Smooth muscle cell (in vitro differentiated cells): ENCODE measurements at regions not wholly inside any gene's neighbourhood (a gene's known extent, or its start where the extent isn't known, plus 50 kb on each side); places are given as distances from the start of the nearest gene placed in this dataset.

Experiments used
- DNase-seq: peaks from one replicate; lab custom pipeline; 2025; ENCODE audit not compliant: unreplicated experiment; lab: John Stamatoyannopoulos, UW
- H2AFZ ChIP-seq: fragments of 200-600 bp; sonication (generic); 2 replicates; pipeline ENCODE4 v1.6.0; 2016; ENCODE audit warnings: antibody characterized with exemption, low read depth, mild to moderate bottlenecking
- H3F3A ChIP-seq: fragments of 200-600 bp; sonication (generic); 2 replicates; pipeline ENCODE4 v1.6.0; 2017; ENCODE audit warnings: antibody characterized with exemption, low read depth
- H3K27ac ChIP-seq: fragments of 200-600 bp; sonication (generic); 2 replicates; pipeline ENCODE4 v1.5.1; 2016; ENCODE audit warnings: low read depth, mild to moderate bottlenecking
- H3K27me3 ChIP-seq: fragments of 200-600 bp; sonication (generic); 2 replicates; pipeline ENCODE4 v1.6.1; 2016; ENCODE audit warnings: low read depth, mild to moderate bottlenecking
- H3K36me3 ChIP-seq: fragments of 200-600 bp; sonication (generic); 2 replicates; pipeline ENCODE4 v1.5.1; 2016; ENCODE audit warnings: low read depth
- H3K4me1 ChIP-seq: fragments of 200-600 bp; sonication (generic); 2 replicates; pipeline ENCODE4 v1.5.1; 2016; ENCODE audit warnings: low read depth
- H3K4me2 ChIP-seq: fragments of 200-600 bp; sonication (generic); 2 replicates; pipeline ENCODE4 v1.6.0; 2016; ENCODE audit warnings: mild to moderate bottlenecking
- H3K4me3 ChIP-seq: fragments of 200-600 bp; sonication (generic); 2 replicates; pipeline ENCODE4 v1.5.1; 2016; ENCODE audit warnings: mild to moderate bottlenecking
- H3K79me2 ChIP-seq: fragments of 200-600 bp; sonication (generic); 2 replicates; pipeline ENCODE4 v1.6.0; 2016; ENCODE audit warnings: low read depth, mild to moderate bottlenecking
- H3K9ac ChIP-seq: fragments of 200-600 bp; sonication (generic); 2 replicates; pipeline ENCODE4 v1.6.0; 2016; ENCODE audit warnings: low read depth
- H3K9me3 ChIP-seq: fragments of 200-600 bp; sonication (generic); replicated peaks from 2 replicates; pipeline ENCODE4 v1.5.1; 2016; ENCODE audit warnings: low read depth
- H4K20me1 ChIP-seq: fragments of 200-600 bp; sonication (generic); 2 replicates; pipeline ENCODE4 v1.6.0; 2016; ENCODE audit warnings: low read depth
- WGBS: methylation state at CpG from one replicate; pipeline ENCODE4 v1.1.7; 2016; ENCODE audit warnings: low lambda C conversion rate; 5-methylcytosine and 5-hydroxymethylcytosine counted together
- TF ChIP-seq, protein P1 (sequence below): fragments of 200-600 bp; sonication (generic); IDR thresholded peaks from 2 replicates; pipeline ENCODE4 v1.5.1; 2017; ENCODE audit warnings: borderline replicate concordance, mild to moderate bottlenecking, antibody characterized with exemption; ENCODE audit not compliant: insufficient read depth, poor library complexity, severe bottlenecking

DNA sequence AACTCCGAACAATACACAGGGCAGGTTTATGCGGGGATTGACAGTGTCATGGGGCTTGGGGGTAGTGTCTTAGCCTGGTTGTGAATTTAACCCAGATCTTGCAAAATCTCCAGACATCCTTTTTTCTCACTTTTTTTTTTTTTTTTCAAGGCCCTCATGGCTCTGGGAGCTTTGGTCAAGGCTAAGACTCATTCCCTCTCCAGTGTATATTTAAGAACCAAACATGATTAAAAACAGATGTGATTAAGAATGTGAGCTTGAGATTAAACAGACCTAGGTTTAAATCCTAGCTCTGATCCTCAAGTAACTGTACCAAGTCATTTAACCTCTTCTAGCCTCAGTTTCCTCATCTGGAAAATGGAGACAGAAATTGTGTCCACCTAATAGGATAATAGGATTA lies 151.7 kb upstream of the FUT8 start:
- 48% methylated on average over 2 of the region's 2 CpGs for WGBS
- no peak overlapping the region for H3K9ac ChIP-seq
- H3K27ac ChIP-seq = no peak overlapping the region
- no peaks in the 10 kb centered on the region for H4K20me1 ChIP-seq
- no peaks in the 10 kb centered on the region for H3K79me2 ChIP-seq
- H3K27me3 ChIP-seq = no peaks in the 10 kb centered on the region
- TF ChIP-seq, protein P1, sequence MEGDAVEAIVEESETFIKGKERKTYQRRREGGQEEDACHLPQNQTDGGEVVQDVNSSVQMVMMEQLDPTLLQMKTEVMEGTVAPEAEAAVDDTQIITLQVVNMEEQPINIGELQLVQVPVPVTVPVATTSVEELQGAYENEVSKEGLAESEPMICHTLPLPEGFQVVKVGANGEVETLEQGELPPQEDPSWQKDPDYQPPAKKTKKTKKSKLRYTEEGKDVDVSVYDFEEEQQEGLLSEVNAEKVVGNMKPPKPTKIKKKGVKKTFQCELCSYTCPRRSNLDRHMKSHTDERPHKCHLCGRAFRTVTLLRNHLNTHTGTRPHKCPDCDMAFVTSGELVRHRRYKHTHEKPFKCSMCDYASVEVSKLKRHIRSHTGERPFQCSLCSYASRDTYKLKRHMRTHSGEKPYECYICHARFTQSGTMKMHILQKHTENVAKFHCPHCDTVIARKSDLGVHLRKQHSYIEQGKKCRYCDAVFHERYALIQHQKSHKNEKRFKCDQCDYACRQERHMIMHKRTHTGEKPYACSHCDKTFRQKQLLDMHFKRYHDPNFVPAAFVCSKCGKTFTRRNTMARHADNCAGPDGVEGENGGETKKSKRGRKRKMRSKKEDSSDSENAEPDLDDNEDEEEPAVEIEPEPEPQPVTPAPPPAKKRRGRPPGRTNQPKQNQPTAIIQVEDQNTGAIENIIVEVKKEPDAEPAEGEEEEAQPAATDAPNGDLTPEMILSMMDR = no peak
- H3K4me3 ChIP-seq = no peak overlapping the region
- no peaks in the 10 kb centered on the region for H3F3A ChIP-seq
- no peaks in the 10 kb centered on the region for H3K36me3 ChIP-seq
- H3K9me3 ChIP-seq = no peaks in the 10 kb centered on the region
- no peak for DNase-seq
- H3K4me2 ChIP-seq = no peak overlapping the region
- H3K4me1 ChIP-seq = peaks cover 4% of the 10 kb centered on the region
- H2AFZ ChIP-seq = no peak overlapping the region

DNA sequence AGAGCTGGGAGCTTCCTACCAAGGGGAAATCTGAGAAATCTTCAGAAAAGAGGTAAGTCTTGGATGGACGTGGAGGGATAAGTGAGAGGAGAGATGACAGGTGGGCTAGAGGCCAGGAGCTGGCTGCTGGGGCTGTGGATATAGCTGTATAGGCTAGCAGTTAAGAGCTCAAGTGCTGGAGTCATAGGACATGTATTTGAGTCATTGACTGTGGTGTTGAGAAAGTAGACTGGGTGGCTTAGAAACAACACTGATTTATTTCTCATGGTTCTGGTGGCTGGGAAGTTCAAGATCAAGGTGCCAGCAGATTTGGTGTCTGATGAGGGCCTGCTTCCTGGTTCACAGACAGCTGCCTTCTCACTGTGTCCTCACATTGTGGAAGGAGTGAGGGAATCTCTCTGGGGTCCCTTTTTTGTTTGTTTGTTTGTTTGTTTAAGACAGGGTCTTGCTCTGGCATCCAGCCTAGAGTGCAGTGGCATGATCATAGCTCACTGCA lies 151.1 kb upstream of the FUT8 start:
- no peaks in the 10 kb centered on the region for H3K4me1 ChIP-seq
- no peaks in the 10 kb centered on the region for H3K79me2 ChIP-seq
- no peak overlapping the region for H3K27ac ChIP-seq
- TF ChIP-seq, protein P1 = no peak
- DNase-seq = no peak
- H2AFZ ChIP-seq = no peak overlapping the region
- WGBS = 94% methylated on average over 1 of the region's 1 CpG
- H3K4me3 ChIP-seq = no peak overlapping the region
- H3K36me3 ChIP-seq = no peaks in the 10 kb centered on the region
- no peak overlapping the region for H3K9ac ChIP-seq
- H3F3A ChIP-seq = no peaks in the 10 kb centered on the region
- H3K4me2 ChIP-seq = no peak overlapping the region
- no peaks in the 10 kb centered on the region for H4K20me1 ChIP-seq
- no peaks in the 10 kb centered on the region for H3K9me3 ChIP-seq
- no peaks in the 10 kb centered on the region for H3K27me3 ChIP-seq

DNA sequence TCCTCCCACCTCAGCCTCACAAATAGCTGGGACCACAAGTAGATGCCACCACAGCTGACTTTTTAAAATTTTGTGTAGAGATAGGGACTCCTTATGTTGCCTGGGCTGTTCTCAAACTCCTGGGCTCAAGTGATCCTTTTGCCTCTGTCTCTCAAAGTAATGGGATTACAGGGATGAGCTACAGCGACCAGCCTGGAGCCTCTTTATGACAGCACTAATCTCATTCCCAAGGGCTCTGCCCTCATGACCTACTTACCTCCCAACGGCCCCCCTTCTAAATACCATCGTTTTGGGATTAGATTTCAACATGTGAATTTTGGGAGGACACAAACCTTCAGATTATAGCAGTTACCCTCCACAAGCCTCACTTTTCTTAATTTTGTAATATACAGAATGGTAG lies 150.6 kb upstream of the FUT8 start:
- Histone ChIP-seq H3K4me1 (no peaks in the 10 kb centered on the region), H3K36me3 (no peaks in the 10 kb centered on the region), H4K20me1 (no peaks in the 10 kb centered on the region), H2AFZ (no peak overlapping the region), H3K27me3 (no peaks in the 10 kb centered on the region), H3K9me3 (no peaks in the 10 kb centered on the region), H3K4me2 (no peak overlapping the region), H3F3A (no peaks in the 10 kb centered on the region), H3K9ac (no peak overlapping the region), H3K27ac (no peak overlapping the region), H3K4me3 (no peak overlapping the region), H3K79me2 (no peaks in the 10 kb centered on the region)
- TF ChIP-seq, protein P1 = no peak
- no peak for DNase-seq
- 51% methylated on average over 3 of the region's 3 CpGs for WGBS

DNA sequence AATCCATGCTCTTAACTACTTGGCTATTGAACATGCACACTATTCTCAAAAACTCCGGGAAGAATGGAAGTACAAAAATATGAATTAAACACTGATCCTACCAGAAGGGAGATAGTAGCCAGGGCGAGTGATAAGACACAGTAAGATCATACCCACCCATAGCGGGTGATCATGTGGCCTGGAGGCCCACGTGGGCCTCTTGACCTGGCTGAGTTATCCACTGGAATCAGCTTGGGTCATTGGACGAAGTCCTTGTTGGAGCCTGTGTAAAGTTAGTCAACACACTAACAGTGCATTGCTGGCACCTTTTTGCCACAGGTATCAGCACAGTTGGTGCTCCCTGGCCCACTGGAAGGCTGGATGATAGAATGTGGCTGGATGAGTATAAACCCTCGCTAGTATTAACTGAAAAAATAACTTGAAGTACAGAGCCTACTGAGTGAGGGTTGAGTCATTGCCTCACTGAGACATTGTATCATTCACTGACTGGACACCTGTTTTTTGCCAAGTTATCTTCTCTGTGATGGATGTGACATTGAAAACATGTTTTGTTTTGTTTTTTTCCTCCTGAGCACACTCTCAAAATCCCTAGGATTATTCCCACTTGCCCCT lies 149.2 kb upstream of the FUT8 start:
- TF ChIP-seq, protein P1 = no peak
- Histone ChIP-seq H3K36me3 (no peaks in the 10 kb centered on the region), H3K4me2 (no peak overlapping the region), H3K27ac (no peak overlapping the region), H2AFZ (no peak overlapping the region), H4K20me1 (no peaks in the 10 kb centered on the region), H3K4me1 (no peaks in the 10 kb centered on the region), H3K9ac (no peak overlapping the region), H3F3A (no peaks in the 10 kb centered on the region), H3K79me2 (no peaks in the 10 kb centered on the region), H3K27me3 (no peaks in the 10 kb centered on the region), H3K4me3 (no peak overlapping the region), H3K9me3 (no peaks in the 10 kb centered on the region)
- no peak for DNase-seq
- WGBS = 90% methylated on average over 6 of the region's 6 CpGs
